DND-41 (cell line): ENCODE measurements at regions not wholly inside any gene's neighbourhood (a gene's known extent, or its start where the extent isn't known, plus 50 kb on each side); places are given as distances from the start of the nearest gene placed in this dataset.

Experiments used
- ATAC-seq: fragments of 200-7000 bp; cut with Tn5 transposase; 3 replicates; pipeline ENCODE4 v1.9.1; 2021; ENCODE audit warnings: low read depth; ENCODE audit not compliant: insufficient read depth
- DNase-seq: peaks from one replicate; pipeline ENCODE4 v3.0.0-alpha.2; 2020
- H2AFZ ChIP-seq: 2 replicates; pipeline ENCODE4 v1.6.0; 2012; ENCODE audit warnings: low read depth, low read length
- H3K27ac ChIP-seq: 2 replicates; pipeline ENCODE4 v1.5.1; 2012; ENCODE audit warnings: low read length, inconsistent platforms
- H3K27me3 ChIP-seq: fragments of 200-600 bp; sonication (generic); 2 replicates; pipeline ENCODE4 v1.6.0; 2012; ENCODE audit warnings: low read length, mild to moderate bottlenecking, inconsistent platforms; ENCODE audit not compliant: insufficient read depth, poor library complexity
- H3K36me3 ChIP-seq: 2 replicates; pipeline ENCODE4 v1.5.1; 2012; ENCODE audit warnings: low read length, inconsistent platforms; ENCODE audit not compliant: insufficient read depth
- H3K4me1 ChIP-seq: 2 replicates; pipeline ENCODE4 v1.5.1; 2012; ENCODE audit warnings: mild to moderate bottlenecking, low read length; ENCODE audit not compliant: insufficient read depth
- H3K4me2 ChIP-seq: 2 replicates; pipeline ENCODE4 v1.6.0; 2012; ENCODE audit warnings: mild to moderate bottlenecking, moderate library complexity, low read length, inconsistent platforms; ENCODE audit not compliant: insufficient read depth
- H3K4me3 ChIP-seq, 2 experiments: fragments of 200-600 bp in 1 of 2; shearing (Covaris generic) in 1 of 2; 2 replicates each; pipeline ENCODE4 v1.5.1; 2012 to 2016; ENCODE audit warnings: inconsistent platforms in 2 of 2, low read length in 2 of 2, mild to moderate bottlenecking in 2 of 2, low read depth in 1 of 2, moderate library complexity in 1 of 2
- H3K79me2 ChIP-seq: 2 replicates; pipeline ENCODE4 v1.6.0; 2012; ENCODE audit warnings: low read length, inconsistent platforms; ENCODE audit not compliant: insufficient read depth
- H3K9ac ChIP-seq: 2 replicates; pipeline ENCODE4 v1.6.0; 2012; ENCODE audit warnings: low read depth, mild to moderate bottlenecking, inconsistent platforms, low read length, moderate library complexity
- H3K9me3 ChIP-seq: 2 replicates; pipeline ENCODE4 v1.5.1; 2012; ENCODE audit warnings: low read length, moderate library complexity, mild to moderate bottlenecking, inconsistent platforms; ENCODE audit not compliant: insufficient read depth, severe bottlenecking
- H4K20me1 ChIP-seq: 2 replicates; pipeline ENCODE4 v1.6.0; 2012; ENCODE audit warnings: low read length; ENCODE audit not compliant: insufficient read depth
- EZH2 ChIP-seq: IDR thresholded peaks from 3 replicates; pipeline ENCODE4 v1.6.1; 2012; ENCODE audit warnings: borderline replicate concordance, low read depth, mild to moderate bottlenecking, moderate library complexity, low read length, inconsistent platforms; ENCODE audit not compliant: severe bottlenecking
- TF ChIP-seq, protein P1 (sequence below): IDR thresholded peaks from 2 replicates; pipeline ENCODE4 v1.5.1; 2012; ENCODE audit warnings: borderline replicate concordance, low read length, moderate library complexity, mild to moderate bottlenecking; ENCODE audit not compliant: poor library complexity, severe bottlenecking; ENCODE audit errors: extremely low read depth

DNA sequence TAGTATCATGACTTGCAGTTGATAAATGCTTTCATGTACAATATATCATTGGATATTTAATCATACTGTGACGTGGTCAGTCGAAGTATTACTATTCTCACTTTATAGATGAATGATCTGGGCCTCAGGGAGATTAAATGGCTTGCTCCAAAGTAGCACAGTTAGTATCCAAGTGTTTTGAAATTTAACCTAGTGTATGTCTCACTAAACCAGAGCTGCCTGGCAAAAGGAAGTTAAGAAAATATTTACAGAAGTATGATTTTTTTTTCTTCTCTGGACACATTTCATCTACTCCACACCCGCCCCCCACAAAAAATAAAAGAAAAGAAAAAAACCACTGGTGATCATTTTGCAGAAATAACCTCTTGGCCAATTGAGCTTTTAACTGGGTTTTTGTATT is 71.9 kb upstream of the CXADR start:
- Histone ChIP-seq H3K27me3 (no peaks in the 10 kb centered on the region), H3K36me3 (no peaks in the 10 kb centered on the region), H2AFZ (no peak overlapping the region), H3K79me2 (no peaks in the 10 kb centered on the region), H3K4me2 (no peak overlapping the region), H3K9ac (no peak overlapping the region), H3K4me3 (no peak overlapping the region), H3K9me3 (no peaks in the 10 kb centered on the region), H3K4me1 (no peaks in the 10 kb centered on the region), H3K27ac (no peak overlapping the region), H4K20me1 (no peaks in the 10 kb centered on the region)
- TF ChIP-seq, protein P1, sequence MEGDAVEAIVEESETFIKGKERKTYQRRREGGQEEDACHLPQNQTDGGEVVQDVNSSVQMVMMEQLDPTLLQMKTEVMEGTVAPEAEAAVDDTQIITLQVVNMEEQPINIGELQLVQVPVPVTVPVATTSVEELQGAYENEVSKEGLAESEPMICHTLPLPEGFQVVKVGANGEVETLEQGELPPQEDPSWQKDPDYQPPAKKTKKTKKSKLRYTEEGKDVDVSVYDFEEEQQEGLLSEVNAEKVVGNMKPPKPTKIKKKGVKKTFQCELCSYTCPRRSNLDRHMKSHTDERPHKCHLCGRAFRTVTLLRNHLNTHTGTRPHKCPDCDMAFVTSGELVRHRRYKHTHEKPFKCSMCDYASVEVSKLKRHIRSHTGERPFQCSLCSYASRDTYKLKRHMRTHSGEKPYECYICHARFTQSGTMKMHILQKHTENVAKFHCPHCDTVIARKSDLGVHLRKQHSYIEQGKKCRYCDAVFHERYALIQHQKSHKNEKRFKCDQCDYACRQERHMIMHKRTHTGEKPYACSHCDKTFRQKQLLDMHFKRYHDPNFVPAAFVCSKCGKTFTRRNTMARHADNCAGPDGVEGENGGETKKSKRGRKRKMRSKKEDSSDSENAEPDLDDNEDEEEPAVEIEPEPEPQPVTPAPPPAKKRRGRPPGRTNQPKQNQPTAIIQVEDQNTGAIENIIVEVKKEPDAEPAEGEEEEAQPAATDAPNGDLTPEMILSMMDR, result no peak
- no peak for TF ChIP-seq EZH2
- ATAC-seq, result no peak
- no peak for DNase-seq

DNA sequence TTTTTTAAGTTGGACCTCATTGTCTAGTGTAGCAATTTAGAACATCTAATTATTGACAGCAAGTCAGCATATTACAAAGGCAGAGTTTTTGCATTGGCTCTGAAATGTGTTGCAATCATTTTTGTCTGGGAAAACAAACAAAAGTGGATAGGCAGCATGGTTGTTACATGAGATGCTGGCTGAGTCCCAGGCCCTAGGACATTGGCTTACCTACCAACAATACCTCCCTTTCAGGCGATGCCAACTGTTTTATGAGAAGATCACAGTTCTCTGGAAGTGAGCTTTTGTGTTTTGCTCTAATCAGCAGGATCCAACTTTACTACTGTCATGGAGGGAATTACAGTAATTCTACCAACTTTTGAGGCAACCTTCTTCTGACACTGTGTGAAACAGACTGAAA is 71.5 kb upstream of the CXADR start:
- no peak overlapping the region for H3K4me2 ChIP-seq
- H3K4me1 ChIP-seq, result no peaks in the 10 kb centered on the region
- no peaks in the 10 kb centered on the region for H3K79me2 ChIP-seq
- no peak for TF ChIP-seq EZH2
- TF ChIP-seq, protein P1, result no peak
- H2AFZ ChIP-seq, result no peak overlapping the region
- no peaks in the 10 kb centered on the region for H3K9me3 ChIP-seq
- no peaks in the 10 kb centered on the region for H3K27me3 ChIP-seq
- no peaks in the 10 kb centered on the region for H3K36me3 ChIP-seq
- H4K20me1 ChIP-seq, result no peaks in the 10 kb centered on the region
- DNase-seq, result no peak
- no peak overlapping the region for H3K9ac ChIP-seq
- H3K27ac ChIP-seq, result no peak overlapping the region
- no peak for ATAC-seq
- H3K4me3 ChIP-seq, result no peak overlapping the region

DNA sequence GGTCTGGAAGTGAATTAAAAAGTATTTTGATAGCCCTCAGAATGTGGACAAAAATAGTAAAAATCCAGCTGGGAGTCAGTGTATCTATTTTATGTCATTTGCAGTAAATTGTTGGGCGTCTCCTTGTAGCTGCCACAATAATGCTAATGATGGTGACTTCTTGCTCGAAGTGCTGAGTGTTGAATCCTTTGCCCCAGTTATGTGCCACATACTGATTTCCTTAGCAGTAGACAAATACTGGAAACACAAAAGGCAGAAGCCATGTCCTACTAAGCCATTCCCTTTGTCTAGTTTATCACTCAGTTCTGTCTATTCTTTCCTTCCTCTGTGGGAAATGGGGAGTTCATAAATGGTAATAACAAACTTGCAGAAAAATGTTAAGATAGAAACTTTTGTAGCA is 70.7 kb upstream of the CXADR start:
- no peak for TF ChIP-seq EZH2
- TF ChIP-seq, protein P1, result no peak
- no peaks in the 10 kb centered on the region for H3K27me3 ChIP-seq
- no peaks in the 10 kb centered on the region for H4K20me1 ChIP-seq
- H3K36me3 ChIP-seq, result no peaks in the 10 kb centered on the region
- H2AFZ ChIP-seq, result no peak overlapping the region
- no peaks in the 10 kb centered on the region for H3K4me1 ChIP-seq
- H3K79me2 ChIP-seq, result no peaks in the 10 kb centered on the region
- H3K9ac ChIP-seq, result no peak overlapping the region
- H3K27ac ChIP-seq, result no peak overlapping the region
- no peak overlapping the region for H3K4me3 ChIP-seq
- ATAC-seq (no peak), DNase-seq (no peak)
- H3K9me3 ChIP-seq, result no peaks in the 10 kb centered on the region
- H3K4me2 ChIP-seq, result no peak overlapping the region

DNA sequence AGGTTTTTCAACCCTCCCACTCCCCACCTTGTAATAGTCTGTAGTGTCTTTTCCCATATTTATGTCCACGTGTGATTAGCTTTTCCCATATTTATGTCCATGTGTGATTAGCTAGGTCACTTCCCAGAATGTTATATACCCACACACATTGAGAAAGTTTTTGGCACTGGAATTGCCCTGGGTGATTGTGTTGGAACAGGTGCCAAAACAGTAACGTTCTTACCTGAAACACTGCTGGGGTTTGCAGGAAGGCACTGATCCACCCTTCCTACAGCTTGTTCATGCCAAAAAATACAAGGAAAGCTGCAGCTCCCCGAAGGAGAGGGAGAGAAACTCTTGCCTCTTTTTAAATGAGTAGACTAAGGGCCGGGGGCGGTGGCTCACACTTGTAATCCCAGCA is 68.0 kb upstream of the CXADR start:
- Histone ChIP-seq H4K20me1 (no peaks in the 10 kb centered on the region), H3K9ac (no peak overlapping the region), H3K4me2 (no peak overlapping the region), H3K9me3 (no peaks in the 10 kb centered on the region), H2AFZ (no peak overlapping the region), H3K4me1 (no peaks in the 10 kb centered on the region), H3K79me2 (no peaks in the 10 kb centered on the region), H3K27ac (no peak overlapping the region), H3K27me3 (no peaks in the 10 kb centered on the region), H3K36me3 (no peaks in the 10 kb centered on the region), H3K4me3 (no peak overlapping the region)
- TF ChIP-seq, protein P1, result no peak
- TF ChIP-seq EZH2, result no peak
- DNase-seq (no peak), ATAC-seq (no peak)
